ENCODE measurements at regions not wholly inside any gene's neighbourhood (a gene's known extent, or its start where the extent isn't known, plus 50 kb on each side); places are given as distances from the start of the nearest gene placed in this dataset.
"Not testable (repeated sequence)": the region's sequence is repeated elsewhere in the genome, so short reads cannot be mapped to it uniquely, and the experiment has no call there.

- no peak for DNase-seq (ENCODE audit: missing footprints)
- intact Hi-C loops (cut with DNase I) = no loop called here
- ATAC-seq = no peak
These were observed 69.3 kb upstream of the MED13 start for GRCh38 chr17:62134397-62134796.

GRCh38 chr17:62131271-62131670, 66.2 kb upstream of the MED13 start:
- intact Hi-C loops (cut with DNase I); DNase-seq (ENCODE audit: missing footprints); ATAC-seq: not testable (repeated sequence)

GRCh38 chr17:62130739-62131138, 65.7 kb upstream of the MED13 start:
- intact Hi-C loops (cut with DNase I) = no loop called here
- DNase-seq (ENCODE audit: missing footprints) = no peak
- ATAC-seq = no peak

- ATAC-seq (no peak), DNase-seq (ENCODE audit: missing footprints) (no peak)
- intact Hi-C loops (cut with DNase I) = no loop called here
These were observed 61.2 kb upstream of the MED13 start for GRCh38 chr17:62126292-62126691.

- intact Hi-C loops (cut with DNase I) = no loop called here
These were observed 60.2 kb upstream of the MED13 start for GRCh38 chr17:62125307-62125706.

GRCh38 chr17:62121025-62121730, 56.1 kb upstream of the MED13 start:
- ATAC-seq = no peak
- DNase-seq (ENCODE audit: missing footprints) = no peak
- intact Hi-C loops (cut with DNase I) = no loop called here

More at GRCh38 chr17:62125307-62125706, 60.2 kb upstream of the MED13 start:
- ATAC-seq (no peak), DNase-seq (ENCODE audit: missing footprints) (no peak)

GRCh38 chr17:62119373-62119772, 54.3 kb upstream of the MED13 start:
- intact Hi-C loops (cut with DNase I) = no loop called here
- no peak for DNase-seq (ENCODE audit: missing footprints)
- no peak for ATAC-seq

Measured in Right ventricle myocardium inferior (tissue), 1 donor.